SH-SY5Y (cell line): ENCODE measurements at regions not wholly inside any gene's neighbourhood (a gene's known extent, or its start where the extent isn't known, plus 50 kb on each side); places are given as distances from the start of the nearest gene placed in this dataset.

ENCODE experiments used
- GATA2 ChIP-seq: IDR thresholded peaks from 2 replicates; pipeline ENCODE4 v1.6.1; 2011; ENCODE audit warnings: mild to moderate bottlenecking, low read depth, low read length
- GATA3 ChIP-seq: IDR thresholded peaks from 2 replicates; pipeline ENCODE4 v1.6.1; 2011; ENCODE audit warnings: low read depth, mild to moderate bottlenecking, low read length, moderate library complexity

DNA sequence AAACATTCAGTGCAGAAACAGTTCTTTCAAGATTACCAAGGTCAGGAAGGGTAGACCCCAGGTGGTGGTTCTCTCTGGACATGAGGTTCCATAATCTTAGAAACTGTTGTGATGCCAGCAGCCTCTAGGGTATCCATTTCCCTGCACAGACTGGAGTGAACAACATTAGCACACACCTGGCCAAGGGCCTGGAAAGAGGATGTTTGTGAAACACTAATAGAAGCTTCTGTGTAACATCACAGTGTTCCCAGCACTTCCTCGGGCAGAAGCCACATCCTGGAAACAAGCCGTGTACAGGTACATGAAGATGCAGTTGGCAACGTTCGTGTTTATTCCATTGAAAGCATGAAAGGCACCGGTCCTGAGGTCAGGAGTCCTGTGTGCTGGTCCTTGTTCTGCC, 598.2 kb upstream of the KLF4 start:
- TF ChIP-seq GATA3 (no peak), GATA2 (no peak)
